GM18907 (cell line): ENCODE measurements at regions not wholly inside any gene's neighbourhood (a gene's known extent, or its start where the extent isn't known, plus 50 kb on each side); places are given as distances from the start of the nearest gene placed in this dataset.

Experiments used
- ATAC-seq: cut with Tn5 transposase; IDR thresholded peaks from one replicate; pipeline ENCODE4 v1.9.1; 2021; ENCODE audit warnings: mild to moderate bottlenecking, moderate library complexity; ENCODE audit not compliant: unreplicated experiment

DNA sequence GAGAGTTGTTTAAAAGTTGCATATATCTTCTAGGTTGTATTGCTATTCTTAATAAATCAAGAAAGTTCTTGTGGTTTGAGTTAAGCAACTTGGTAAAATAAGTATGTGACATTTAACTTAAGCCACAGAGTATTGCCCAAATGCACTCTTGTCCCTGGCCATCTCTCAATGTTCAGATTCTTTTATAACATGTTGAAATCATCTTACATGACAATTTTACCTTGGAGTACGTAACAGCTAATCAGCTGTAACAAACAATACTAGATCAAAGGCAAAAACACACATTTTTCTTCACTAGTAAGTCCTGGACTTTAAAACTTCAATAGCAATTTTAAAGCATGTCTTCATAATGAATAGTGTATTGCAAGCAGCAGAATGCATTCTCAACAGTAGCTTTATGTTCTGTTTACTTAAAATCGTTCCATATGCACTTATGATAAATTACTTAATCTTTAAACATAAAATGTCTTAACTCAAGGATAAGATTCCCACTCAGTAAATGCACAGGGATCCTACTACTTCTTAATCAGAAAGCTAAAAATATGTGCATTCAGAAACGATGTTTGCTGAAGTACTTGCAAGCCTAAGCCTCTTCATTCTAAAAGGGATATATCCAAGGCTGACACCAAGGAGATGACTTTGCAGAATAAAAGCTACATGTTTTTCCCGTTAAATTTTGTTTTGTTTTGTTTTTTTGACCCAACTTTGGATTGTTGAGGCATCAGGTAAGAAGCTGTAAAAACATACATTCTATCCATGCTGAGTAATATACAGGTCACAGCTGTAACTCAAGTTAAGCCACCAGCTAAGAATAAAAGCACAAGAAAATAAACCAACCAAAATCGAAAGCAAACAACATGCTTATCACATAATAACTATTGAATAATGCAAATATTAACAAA lies 86.1 kb upstream of the NFIB start:
- no peak for ATAC-seq

GRCh38 chr9:14398473-14398872 lies 84.5 kb upstream of the NFIB start:
- ATAC-seq: no peak

DNA sequence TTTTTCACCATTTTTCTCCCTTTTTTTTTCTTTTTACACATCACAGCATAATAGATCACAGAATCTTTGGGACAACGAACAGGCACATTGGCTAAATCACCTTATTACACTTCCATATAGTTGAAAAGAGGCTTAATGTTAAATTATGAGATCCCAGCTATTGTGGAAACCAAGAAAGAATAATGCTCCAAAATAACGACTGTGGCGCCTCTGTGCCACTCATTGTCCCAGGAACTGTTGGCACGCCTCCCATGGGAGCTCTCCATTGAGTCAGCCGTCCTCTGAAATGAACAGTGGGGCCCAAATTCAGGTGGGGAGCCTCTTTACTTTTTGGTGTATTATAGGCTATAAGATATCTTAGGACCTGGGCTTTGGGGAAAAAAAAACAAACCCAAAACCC lies 82.2 kb upstream of the NFIB start:
- ATAC-seq: no peak

DNA sequence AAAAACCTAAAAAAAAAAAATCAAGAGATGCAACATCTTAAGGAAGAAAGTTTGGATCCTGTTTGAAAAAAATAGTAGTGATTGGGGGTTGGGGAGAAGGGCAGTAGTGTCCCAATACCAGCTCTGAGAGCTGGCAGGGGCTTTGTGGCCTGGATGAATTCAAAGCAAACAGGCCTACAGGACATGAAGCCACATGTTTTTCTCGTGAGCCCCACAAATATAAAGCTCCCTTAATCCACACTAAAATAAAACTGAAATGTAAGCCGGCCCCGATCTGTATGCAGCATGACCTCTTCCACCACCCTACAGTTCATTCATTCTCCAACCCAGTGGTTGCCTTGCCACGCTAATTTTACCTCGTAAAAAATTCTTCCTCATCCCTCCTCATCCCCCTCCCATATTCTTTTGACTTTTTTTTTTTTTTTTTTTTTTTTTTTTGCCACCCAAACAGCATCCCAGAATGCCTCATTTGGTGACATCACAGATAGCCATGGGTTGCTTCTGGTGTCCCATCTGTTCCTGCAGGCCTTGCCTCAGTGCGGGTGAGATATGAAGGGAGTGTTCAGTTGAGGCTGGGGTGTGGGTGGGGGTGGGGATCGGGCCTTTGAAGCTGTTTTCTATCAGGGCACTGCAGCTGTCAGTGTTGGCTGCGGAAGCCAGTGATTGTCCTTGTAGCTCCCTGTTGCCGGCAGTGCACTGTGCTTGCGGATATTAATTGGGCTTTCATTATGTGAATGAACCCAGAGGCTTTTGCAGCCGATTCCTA lies 81.6 kb upstream of the NFIB start:
- no peak for ATAC-seq

DNA sequence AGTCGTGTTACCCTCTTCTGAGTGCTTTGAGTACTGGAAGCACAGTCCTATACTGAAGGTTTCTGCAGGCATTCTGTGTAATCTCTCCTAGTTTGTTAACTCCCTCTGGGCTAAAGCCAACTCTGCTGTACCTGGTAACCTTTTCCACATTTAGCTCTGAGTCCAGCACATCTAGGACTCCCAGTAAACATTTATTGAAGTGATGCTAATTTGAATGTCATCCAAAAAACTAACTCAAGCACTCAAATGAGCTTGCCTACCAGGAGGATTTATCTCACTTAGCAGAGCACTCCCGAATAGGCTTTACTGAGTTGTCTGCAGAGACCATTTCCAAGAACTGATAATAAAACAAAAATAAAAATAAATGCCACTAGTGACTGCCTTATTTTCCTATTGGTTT lies 79.5 kb upstream of the NFIB start:
- no peak for ATAC-seq

DNA sequence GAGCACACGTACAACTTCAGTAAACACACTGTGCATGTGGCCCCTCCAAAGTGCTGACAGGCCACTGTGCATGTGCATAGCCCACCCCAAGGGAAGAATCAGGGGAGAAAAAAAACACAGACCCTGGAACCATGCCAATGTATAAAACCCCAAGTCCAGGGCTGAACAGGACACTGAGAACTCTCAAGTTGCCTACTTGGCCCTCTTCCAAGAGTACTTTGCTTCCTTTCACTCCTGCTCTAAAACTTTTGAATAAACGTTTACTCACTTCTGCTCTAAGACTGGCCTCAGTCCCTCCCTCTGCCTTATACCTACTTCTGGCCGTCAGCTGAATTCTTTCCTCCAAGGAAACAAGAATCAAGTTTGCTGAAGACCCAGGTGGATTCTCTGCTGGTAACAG lies 77.7 kb upstream of the NFIB start:
- no peak for ATAC-seq

DNA sequence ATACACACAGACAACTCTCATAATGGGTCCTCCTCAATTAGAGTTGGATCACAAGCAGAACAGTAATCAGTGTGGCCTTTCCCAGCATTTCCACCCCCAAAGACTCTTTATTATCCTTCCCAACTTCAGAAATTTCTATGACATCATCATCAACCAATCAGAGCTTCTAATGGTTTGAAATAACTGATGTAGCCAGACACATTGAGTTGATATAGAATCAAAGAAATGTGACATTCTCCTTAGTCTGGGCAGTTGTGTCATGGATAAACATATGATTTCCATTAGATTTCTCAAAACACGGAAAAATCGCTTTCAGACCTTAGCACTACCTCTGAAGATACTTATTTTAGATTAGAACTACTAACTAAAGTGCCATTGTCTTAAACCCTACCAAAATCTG lies 75.7 kb upstream of the NFIB start:
- ATAC-seq: no peak

DNA sequence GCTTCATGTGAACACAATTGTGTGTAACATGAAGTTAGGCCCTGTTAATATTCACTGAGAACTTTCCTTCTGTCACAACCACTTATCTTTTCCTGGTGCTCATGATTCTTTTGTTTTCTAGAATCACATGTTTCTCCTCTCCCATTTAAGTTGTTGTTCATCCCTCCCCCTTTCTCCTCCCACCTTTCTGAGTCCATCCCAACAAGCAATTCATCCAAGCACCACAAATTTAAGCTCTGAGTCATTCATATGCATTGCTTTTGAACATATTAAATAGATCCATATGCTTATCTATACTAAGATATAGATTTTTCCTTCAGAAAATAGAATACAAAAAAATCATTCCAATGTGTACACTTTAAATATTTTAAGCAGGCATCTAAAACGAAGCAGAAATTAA lies 75.2 kb upstream of the NFIB start:
- ATAC-seq: no peak

GRCh38 chr9:14383773-14384172 lies 69.8 kb upstream of the NFIB start:
- ATAC-seq: no peak

GRCh38 chr9:14383294-14383693 lies 69.4 kb upstream of the NFIB start:
- ATAC-seq: no peak

DNA sequence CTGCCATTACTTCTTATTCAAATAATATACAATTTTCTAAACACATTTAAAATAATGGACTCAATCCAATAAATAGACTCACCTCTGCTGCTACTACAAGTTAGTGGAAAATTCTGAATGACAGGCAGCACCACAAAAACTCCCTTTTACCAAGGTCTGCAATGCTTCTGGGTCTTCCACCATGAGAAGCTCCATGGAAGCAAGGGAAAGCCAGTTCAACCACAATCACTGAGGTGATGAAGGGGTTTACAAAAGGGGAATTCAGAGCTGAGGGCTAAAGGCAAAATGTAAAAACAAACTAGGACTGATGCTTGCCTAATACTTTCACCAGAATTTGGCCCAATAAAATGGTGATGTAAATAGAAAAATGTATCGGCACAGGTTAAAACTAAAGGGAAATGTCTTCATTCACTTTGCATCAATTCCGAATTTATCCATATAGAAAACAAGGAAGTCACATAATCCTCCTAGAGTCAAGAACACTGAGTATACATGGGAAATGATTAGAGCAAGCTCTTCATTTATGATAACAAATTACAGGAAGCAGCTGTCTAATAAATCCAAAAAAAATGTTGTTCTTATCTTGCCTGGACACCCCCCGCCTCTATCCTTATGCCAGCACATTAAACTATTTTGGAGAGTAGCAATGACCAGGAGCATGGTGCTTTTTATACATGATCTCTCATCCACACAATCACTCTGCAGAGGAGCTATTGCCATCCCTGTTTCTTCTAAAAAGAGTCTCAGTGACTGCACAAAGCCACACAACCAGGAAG lies 66.3 kb upstream of the NFIB start:
- ATAC-seq: no peak

GRCh38 chr9:14379280-14379679 lies 65.3 kb upstream of the NFIB start:
- no peak for ATAC-seq

GRCh38 chr9:14373706-14374105 lies 59.8 kb upstream of the NFIB start:
- ATAC-seq: no peak

DNA sequence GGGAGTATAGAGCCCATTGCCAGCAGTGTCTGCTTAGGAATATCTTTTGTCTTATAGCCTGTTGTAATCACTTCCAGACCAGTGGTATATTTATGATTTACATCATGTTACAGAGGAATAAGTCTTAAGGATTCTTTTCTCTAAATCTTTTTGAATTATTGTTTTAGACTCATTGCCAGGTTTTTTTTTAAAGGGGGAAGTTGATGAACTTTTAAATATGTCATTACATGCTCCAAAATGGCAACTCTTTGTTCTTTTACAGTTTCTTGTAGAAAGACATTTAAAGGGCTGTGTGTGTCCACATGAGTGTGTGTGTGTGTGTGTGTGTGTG lies 59.4 kb upstream of the NFIB start:
- no peak for ATAC-seq

- no peak for ATAC-seq
These were observed 58.7 kb upstream of the NFIB start for GRCh38 chr9:14372437-14373335.

DNA sequence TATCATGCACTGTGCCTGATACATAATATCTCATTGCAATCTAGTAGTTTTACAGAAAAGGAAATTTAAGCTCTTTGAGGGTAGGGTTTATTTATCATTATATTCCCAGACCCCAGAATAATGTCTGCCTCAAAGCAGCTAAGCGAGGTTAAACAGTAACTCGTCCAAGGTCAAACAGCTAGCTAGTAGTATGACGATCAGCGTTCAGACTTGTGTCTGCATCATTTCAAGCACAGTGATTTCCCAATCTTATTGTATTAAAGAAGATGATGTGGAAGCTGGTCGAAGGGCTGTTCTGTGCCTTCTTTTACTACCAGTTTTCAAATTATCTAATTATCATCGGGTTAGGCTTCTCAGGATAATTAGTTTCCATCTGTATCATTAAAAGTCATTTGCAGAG lies 55.1 kb upstream of the NFIB start:
- no peak for ATAC-seq

DNA sequence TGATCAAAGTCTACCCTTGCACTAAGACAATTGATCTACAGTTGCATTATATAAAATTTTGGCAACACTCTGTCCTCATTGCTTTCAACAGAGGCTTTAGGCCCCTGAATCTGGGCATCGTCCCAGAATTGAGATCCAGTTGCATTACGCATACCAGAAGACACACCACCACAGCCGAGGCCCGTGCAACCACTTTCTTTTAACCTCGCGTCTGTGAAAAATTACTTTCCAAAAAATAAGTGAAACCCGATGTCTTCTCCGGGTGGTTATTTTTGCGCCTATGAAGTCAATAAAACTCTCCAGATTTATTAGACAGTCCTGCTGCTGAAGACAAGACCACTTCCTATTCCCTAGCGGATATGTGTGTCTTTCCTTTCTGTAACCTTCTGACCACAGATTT lies 52.1 kb upstream of the NFIB start:
- ATAC-seq: no peak

- ATAC-seq: no peak
These were observed 51.7 kb upstream of the NFIB start for GRCh38 chr9:14365670-14366069.
